GF-D8 (cell line): ENCODE measurements at regions not wholly inside any gene's neighbourhood (a gene's known extent, or its start where the extent isn't known, plus 50 kb on each side); places are given as distances from the start of the nearest gene placed in this dataset.

ENCODE experiments used
- DNase-seq: peaks from one replicate; lab custom pipeline; 2025; lab: John Stamatoyannopoulos, UW

DNA sequence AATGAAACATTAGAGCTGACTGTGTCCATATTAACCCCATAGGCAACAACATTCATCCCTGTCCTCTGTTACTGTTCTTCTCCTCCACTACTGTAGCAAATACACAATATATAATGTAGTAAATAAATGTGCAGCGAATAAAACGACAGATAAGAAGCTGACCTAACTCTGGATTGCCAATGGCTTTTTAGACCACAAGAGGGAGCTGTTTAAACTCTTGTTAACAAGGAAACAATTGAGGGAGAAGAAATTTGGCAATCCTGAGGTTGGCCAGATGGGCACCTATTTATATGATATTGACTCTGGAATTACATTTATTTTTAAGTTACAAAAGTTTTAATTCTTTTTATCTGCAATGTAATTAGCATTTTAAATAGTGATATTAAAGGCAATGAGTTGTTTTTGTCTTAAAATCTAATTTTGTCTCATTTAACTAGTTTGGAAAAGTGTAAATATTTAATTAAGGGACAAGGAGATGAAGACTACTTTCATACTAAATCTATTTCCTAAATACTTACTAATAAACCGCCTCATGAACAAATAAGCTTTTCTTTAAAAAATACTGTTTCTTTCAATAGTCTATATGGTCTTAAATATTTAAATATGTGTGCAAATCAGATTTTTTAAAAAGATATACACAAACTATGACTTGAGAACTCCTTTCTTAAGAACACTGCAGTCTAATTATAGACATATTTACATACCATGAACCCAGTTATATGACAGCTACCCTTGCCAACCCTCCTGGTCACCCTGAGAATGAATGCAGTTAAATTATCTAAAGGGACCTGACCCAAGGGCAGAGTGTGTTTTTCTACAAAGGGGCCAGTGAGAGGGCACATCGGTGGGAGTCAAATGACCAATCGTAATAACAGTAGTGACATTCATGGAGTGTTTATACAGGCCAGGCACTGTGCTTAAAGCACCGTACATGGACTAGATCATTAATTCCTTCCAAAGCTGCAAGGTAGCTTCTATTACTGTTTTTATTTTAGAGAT, 52.9 kb upstream of the HPF1 start:
- DNase-seq = peak; percentile 40

DNA sequence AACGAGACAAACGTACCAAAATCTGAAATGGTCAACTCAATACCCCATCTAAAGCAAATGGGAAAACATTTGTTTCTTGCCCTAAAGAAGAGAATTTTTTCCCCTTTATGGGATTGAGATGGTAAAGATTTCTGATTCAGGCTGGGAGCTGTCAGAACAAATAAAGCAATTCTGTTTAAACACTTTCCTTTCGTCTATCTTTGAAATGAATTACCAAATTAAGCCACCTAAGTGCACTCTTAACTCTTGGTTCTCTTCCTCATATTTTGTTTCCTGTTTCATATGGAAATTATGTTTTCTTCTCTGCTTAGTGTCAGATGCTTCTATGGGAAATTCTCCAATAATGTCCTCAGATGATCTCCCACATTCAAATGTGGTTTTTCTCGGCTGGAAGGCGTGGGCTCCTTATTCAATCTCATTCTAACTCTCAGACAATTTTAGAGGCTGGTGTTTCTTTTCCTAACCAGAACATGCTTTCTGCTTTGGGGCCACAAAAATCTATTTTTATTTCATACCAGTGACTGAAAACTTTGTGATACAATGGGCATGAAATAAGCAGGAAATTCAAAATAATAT, 50.3 kb upstream of the HPF1 start:
- no peak for DNase-seq
